Stimulated activated CD8-positive, alpha-beta memory T cell treated with anti-CD3 and anti-CD28 coated beads, Interleukin-4, amount 100 ng/mL, for 24 hours (primary cell): ENCODE measurements at regions not wholly inside any gene's neighbourhood (a gene's known extent, or its start where the extent isn't known, plus 50 kb on each side); places are given as distances from the start of the nearest gene placed in this dataset.
"Not testable (repeated sequence)": the region's sequence is repeated elsewhere in the genome, so short reads cannot be mapped to it uniquely, and the experiment has no call there.

Experiments used
- DNase-seq: peaks from one replicate; pipeline ENCODE4 v3.0.0-alpha.2; 2020; ENCODE audit warnings: low read depth

- DNase-seq = no peak
Observed at GRCh38 chr11:88061111-88061510, 114.1 kb downstream of the RAB38 start.

DNA sequence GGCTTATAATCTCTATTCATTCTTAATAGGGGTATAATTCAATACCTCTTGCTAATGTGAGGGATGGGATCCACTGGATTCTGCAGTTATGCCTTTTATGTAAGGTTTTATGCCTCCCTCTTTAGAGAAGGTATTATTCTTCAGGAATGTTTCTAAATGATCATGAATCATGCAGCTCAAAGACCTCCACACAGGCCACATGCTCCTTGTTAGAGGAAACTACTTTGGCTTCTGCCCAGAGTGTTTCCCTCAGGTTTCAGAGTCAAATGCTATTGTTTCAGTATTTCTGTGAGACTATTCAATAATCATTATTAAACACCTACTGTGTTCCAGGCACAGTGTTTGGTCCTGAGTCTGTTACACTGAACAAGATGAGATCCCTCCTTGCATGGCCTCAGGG lies 115.9 kb downstream of the RAB38 start:
- no peak for DNase-seq

DNA sequence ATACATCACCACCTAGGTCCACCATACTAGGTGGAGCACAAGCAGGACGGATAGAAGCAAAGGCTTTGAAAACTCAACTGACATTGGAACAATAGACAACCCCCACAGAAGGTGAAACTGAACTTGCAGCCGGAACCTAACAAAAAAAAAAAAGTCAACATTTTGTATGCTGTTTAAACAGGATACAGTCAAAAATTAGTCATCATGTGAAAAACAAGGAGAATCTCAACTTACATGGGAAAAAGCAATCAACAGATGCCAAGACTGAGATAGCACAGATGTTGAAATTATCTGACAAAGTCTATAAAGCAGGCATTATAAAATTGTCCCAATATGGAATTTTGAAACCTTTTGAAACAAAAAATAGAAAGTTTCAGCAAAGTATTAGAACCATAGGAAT lies 123.8 kb downstream of the RAB38 start:
- DNase-seq = no peak

DNA sequence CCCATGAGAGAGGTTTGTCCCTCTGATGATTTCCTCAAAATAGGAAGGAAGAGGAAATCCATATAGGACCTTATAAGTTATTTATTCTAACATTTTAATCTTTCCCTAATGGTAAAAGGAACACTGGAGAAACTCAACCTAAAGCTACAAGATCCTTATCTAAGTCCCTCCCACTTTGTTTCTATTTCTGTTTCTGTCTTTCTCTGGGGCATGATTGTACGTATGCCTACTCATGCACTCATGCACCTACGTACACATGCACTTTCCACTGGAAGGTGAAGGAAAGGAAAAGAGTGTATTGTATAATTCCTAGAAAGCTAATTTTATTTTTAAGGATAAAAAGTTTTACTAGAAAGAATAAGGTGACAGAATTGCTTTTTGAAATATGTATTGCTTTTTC lies 125.0 kb downstream of the RAB38 start:
- no peak for DNase-seq

DNA sequence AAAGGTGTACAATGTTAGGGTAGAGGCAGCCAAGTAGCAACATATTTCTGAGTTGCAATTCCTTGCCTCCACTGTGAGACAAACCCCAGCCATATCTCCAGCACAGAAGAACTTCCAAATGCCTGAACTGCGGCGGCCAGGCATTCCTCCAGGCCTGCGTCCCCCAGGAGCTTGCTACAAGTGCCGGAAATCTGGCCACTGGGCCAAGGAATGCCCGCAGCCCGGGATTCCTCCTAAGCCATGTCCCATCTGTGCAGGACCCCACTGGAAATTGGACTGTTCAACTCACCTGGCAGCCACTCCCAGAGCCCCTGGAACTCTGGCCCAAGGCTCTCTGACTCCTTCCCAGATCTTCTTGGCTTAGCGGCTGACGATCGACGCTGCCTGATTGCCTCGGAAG lies 130.0 kb downstream of the RAB38 start:
- not testable (repeated sequence) for DNase-seq

GRCh38 chr11:88044658-88045057 lies 130.6 kb downstream of the RAB38 start:
- not testable (repeated sequence) for DNase-seq

DNA sequence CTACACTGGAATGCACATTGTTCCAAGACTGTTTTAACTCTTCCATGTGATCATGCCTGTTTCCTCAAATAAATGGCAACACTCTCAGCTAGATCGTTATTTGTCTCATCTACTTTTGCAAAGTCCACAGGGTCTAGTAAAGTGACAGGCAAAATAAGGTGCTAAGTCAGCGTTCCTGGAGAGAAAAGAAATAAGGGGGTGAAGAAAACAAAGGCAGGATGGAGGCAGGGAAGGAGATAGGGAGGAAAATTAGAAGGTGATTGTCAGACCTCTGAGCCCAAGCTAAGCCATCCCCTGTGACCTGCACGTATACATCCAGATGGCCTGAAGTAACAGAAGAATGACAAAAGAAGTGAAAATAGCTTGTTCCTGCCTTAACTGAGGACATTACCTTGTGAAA lies 132.1 kb downstream of the RAB38 start:
- DNase-seq = no peak

- no peak for DNase-seq
Observed at GRCh38 chr11:88042647-88043046, 132.6 kb downstream of the RAB38 start.

DNA sequence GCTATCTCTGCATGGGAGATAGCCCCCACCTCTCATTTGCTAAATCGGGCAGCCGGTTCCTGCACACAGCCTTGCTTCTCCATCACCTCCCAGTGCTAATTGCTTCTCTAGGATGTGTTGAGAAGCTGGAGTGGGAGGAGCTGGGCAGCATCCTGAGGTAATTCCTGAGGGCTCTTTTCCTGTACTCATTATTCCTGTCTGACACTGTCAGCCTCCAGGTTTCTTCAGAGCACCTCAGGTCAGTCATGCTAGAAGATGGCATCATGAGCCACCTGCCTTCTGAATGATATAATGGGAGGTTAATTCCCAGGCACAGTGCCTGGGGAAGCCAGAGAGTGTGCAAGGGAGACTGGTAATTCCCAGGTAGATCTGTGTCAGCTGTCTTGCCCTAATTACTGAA lies 133.0 kb downstream of the RAB38 start:
- DNase-seq = no peak

DNA sequence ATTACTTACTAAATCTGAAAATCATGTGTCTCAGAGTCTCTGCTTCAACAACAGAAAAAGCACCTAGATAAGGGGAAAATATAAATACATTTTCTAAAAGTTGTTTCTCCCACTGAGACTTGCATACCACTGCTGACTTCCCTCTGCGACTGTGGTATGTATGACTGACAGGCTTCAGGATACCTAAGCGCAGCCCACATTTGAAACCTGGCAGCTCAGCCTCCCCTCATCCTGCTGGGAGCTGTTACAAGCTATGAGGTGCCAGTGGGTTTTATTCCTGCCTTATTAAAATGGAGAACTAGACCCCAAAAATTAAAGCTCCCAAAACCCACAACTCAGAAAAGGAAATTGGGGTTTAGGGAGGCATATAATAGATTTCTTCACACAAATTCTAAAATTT lies 133.6 kb downstream of the RAB38 start:
- no peak for DNase-seq

GRCh38 chr11:88040148-88040496 lies 135.1 kb downstream of the RAB38 start:
- DNase-seq = no peak

DNA sequence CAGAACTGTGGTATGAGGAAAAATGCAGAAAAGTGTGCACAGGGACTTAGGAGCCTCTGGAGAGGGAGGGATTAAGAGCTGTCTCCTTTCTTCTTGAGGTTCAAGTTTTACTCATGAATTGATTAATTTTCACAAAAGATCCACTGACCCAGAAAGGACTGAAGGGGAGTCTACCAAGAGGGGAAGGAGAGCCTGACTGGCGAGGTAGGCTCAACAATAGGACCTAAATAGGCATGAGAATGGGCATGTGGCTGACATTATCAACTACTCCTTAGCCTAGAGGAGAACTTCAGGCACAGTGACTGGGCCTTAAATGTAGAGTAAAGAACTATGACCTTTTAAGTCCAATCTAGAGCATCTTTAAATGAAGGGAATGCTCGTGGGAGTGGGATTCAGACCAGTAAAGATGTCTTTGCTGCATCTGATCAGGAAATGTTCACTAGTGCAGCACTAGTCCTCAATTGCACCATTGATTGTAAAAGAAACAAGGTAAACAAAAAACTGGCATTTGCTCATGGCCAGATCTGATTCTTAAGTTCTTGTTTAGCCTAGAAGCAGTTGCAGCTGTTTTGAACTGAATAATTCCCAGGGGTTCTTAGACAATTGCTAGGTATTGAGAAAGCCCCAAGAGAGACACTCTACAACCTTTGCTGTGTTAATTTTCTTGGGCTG lies 135.6 kb downstream of the RAB38 start:
- DNase-seq = no peak

DNA sequence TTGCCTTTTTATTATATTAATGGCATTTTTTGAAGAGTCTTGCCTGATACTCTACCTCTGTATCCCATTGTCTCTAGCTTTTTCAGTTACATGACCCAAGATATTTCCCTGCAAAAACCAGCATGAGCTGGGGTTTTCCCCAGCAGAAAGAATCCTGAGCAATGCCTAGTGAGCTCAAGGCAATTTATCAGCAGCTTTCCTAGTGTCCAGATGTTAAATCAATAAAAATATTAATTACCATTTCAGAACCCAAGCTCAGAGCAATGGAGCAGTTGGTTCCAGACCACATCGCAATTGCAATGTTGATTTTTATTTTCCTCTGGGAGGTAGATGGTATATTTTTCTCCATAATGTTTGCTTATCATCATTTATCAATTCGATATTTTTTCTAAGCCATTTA lies 137.2 kb downstream of the RAB38 start:
- DNase-seq = no peak

GRCh38 chr11:88036701-88037100 lies 138.5 kb downstream of the RAB38 start:
- no peak for DNase-seq

- DNase-seq = no peak
Observed at GRCh38 chr11:88035271-88035670, 140.0 kb downstream of the RAB38 start.

DNA sequence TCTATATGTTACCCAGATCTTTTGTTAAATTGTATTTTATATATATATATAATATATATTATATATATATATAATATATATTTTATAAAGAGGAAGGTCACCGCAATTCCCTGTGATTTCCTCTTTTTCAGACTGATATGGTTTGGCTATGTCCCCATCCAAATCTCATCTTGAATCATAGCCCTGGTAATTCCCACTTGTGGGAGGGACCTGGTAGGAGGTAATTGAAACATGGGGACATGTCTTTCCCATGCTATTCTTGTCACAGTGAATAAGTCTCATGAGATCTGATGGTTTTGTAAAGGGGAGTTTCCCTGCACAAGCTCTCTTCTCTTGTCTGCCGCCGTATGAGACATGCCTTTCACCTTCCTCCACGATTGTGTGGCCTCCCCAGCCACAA lies 157.6 kb downstream of the RAB38 start:
- DNase-seq = no peak

DNA sequence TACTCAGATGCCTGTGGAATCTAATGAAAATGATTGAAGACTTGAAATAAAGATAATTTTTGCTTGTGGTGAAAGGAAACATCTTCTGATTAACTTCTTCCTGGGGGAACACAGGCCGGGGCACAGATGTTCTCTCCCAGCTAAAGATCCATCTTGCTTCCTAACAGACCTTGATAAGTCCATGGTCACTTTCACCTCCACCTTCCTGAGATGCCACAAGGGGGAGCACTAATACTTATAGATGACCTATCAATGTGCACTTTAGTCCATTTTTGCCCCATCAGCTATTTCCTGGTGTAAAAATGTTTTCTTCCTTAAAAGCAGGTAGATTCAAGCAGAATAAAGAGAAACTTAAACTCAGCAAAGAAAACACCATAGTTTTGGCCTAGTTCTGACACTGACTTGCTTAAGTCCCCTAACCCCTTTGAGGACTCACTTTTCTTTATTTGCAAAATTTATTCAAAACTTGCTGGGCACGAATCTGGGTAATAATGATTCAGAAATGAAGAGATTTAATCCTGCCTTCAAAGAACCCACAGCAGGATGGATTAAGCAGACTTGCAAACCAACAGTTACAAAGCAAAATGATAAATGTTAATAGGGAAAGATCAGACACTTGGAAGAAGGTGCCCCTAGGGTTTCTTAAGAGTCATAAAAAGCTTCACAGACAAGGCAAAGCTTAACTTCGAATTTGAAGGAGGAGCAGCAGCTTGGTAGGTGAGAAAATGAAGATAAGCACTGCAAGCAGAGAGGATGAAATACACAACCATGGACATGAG lies 158.7 kb downstream of the RAB38 start:
- peak; percentile 15 for DNase-seq

GRCh38 chr11:88015170-88015569 lies 160.1 kb downstream of the RAB38 start:
- no peak for DNase-seq

- no peak for DNase-seq
Observed at GRCh38 chr11:88013508-88014065, 161.7 kb downstream of the RAB38 start.

DNA sequence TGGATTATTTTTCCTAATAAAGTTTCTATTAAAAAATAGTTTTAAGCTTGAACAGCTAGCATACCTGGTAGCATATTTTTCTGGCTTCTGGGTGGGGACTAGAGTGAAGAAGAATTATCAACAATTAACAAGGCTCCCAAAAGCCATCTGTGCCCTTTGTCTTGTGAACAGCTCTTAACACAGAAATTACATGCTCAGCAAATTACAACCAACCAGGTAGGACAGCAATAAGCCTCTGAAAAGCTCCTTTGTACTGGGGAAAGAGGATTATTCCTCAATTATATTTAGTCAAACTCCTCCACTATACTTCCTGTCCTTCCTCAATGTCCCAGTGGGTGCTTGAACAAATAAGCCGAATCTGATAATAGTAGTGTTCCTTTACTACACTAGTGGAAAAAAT lies 162.8 kb downstream of the RAB38 start:
- DNase-seq = no peak

DNA sequence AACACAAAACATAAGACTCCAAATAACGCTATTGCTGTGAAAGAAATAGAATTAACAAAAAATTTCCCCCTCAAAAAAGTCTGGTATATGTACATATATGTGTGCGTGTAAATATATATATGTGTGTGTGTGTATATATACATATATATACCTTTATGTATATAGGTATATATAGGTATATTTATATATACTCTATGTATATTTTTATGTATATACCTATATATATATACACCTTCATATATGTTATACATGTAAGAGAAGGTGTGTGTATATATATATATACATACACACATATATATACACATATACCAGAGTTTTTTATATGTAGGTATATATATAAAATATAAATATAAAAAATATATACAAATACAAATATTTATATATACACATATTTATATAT lies 199.2 kb downstream of the RAB38 start:
- DNase-seq = no peak

DNA sequence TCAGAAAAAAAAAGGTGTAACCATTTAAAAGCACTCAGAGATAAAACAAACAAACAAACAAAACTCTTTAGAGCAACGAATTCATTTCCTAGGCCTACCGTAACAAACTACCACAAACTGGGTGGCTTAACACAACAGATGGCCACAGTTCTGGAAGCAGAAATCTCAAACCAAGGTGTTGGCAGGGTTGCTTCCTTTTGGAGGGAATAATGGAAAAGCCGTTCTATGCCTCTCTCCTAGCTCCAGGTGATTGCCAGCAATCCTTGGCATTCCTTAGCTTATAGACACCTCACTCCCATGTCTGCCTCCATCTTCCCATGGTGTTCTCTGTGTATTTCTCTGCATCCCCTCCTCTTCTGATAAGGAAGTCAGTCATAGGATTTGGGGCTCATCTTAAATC lies 200.4 kb downstream of the RAB38 start:
- no peak for DNase-seq

- no peak for DNase-seq
Observed at GRCh38 chr11:87972133-87972532, 203.1 kb downstream of the RAB38 start.

GRCh38 chr11:87971354-87971753 lies 203.9 kb downstream of the RAB38 start:
- DNase-seq = no peak
